ENCODE measurements at regions not wholly inside any gene's neighbourhood (a gene's known extent, or its start where the extent isn't known, plus 50 kb on each side); places are given as distances from the start of the nearest gene placed in this dataset.

DNA sequence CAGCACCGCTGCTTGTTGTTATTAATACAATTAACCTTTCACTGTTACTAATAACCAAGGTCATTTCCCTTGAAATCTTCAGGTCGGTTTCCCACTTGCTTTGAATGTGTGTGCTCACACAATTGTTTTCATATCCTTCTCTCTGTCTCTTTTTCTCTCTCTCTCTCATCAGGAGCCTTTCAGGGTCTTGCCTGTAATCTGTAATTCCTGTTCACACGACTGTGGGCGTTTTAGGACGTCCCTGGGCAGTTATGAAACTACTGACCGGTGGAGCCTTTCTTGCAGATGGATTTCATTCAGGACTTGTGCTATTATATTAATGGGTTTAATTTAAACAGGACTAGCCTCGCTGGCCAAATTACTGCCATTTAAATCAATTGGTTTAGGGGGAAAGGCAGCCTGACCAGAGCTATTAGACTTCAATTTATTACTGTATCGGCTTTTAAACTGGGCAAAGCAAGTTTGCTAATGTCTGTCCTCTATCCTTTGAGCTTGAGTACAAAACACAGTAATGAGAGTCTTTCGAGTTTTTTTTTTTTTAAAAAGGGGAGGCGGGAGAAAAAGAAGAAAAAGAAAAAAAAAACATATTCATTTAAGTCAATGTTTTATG lies 316.0 kb upstream of the TLE4 start:
- no peak for DNase-seq (ENCODE audit: low read depth in 2 of 2)

DNA sequence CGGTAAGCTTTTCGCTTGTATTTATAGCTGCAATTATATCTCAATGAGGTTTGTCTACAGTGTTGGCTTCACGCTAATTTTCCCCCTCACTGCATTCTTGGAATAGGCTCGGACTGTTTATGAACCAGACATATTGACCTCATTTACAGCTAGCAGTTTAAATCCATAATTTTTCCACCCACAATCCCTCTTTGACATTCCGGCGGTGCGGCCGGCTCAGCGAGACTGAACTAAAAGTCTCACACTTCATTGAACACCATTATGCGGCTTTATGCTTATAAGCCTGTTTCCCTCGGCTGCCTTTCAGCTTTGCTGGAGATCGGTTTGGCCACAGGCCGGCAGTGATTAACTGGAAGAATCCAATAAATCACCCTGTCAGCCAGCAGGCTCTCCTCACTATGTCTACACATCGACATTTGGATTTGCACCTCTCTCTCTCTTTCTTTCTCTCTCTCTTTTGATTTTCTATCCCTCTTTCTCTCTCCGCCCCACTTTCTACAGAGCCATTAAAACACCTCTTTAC lies 315.0 kb upstream of the TLE4 start:
- peak; percentile 98 for DNase-seq (ENCODE audit: low read depth in 2 of 2)

DNA sequence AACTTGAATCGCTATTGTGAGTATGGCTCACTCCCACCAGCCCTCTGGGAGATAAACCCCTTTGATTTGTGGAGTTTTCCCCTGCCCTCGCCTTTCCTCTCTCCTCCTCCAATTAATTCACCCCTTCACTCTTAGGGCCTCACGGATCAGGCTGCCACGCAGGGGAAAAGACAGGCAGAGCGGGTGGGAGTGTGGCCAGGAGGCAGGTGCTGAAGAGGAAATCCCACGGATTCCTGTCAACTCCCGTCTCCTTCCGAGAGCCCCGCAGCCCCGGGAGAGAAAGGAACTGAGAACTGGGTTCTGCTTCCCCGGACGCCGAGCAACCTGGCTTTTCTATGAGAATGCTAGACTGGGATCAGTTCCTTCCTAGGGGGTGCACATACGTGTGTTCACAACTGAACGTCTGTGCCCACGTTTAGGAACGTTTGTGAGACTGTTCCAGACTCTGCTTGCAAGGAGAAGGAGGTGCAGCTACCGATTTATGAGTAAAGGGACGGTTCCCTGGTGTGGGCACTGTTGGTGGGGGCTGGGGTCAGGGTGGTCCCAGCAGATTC lies 314.5 kb upstream of the TLE4 start:
- DNase-seq (ENCODE audit: low read depth in 2 of 2): peak in 1 of 2 experiments; percentile 14

GRCh38 chr9:79257790-79258351 lies 313.9 kb upstream of the TLE4 start:
- no peak for DNase-seq (ENCODE audit: low read depth in 2 of 2)

DNA sequence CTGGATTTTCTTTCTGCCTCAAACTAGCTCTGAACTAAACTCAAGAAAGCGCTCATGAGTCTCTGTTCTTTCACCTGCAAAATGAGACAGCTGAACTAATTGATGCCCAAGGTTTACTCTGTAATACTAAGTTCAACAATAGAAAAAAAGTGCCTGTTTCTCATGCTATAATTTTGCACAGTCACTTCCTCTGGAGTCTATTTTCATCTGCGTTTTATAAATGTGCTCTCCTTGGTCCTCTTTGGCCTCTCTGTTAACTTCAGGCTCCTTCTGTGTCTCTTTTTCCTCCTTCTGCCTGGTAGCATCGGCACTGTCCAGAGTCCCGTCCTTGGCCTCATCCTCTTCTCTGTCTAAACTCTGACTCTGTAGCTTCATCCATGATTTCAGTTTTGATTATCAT lies 311.9 kb upstream of the TLE4 start:
- DNase-seq (ENCODE audit: low read depth in 2 of 2): no peak

DNA sequence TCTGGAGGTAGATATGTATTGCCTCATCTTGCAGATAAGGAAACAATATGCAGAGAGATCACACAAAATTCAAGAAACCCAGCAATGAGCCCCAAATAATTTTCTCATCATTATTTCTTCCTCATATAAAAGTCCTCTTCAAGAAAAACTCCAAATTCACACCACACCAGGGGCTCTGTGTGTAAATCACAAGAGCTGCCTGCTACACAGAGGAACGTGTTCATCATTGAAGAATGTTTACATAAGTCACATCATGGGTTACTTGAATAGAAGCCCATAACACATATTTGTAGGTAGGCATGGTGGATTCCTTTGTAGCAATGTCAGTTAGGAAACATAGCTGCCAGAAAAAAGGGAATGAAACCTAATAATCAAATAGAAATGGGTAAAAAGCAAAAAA lies 308.1 kb upstream of the TLE4 start:
- DNase-seq (ENCODE audit: low read depth in 2 of 2): no peak

DNA sequence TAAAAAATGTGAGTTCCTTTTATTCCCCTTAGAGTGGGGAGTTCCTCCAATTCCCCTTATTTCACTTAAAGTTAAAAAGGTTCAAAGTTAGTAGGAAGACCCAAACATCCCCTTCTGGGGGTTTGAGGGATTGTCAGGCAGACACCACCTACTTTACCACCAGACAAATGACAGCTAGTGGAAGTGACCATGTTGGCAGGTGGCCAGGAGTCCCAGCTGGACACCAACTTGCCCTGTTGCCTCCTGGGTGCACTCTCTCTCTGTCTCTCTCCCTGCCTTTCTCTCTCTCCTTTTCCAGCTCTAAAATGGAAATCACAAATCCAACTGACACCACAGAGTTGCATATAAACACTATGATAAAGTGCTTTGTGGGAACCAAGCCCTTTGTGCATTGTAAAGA lies 307.7 kb upstream of the TLE4 start:
- DNase-seq (ENCODE audit: low read depth in 2 of 2): no peak

- peak; percentile 18 for DNase-seq (ENCODE audit: low read depth in 2 of 2)
Measured at GRCh38 chr9:79264511-79265355, 307.0 kb upstream of the TLE4 start.

DNA sequence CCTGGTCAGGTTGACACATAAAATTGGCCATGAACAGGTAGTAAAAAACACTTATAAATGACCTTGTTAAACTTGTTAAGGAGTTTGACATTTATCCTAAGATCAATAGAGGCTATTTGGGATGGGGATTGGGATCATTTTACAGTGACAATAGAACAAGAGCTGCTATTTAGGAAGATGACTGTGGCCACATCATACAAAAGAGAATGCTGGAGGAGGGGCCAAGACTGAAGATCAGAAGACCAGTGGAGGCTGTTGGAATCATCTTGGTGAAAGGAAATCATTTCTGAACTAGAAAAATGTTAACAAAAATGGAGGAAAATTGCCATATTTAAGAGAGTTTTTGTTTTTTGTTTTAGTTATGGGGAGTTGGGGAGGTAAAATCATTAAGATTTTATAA lies 304.8 kb upstream of the TLE4 start:
- no peak for DNase-seq (ENCODE audit: low read depth in 2 of 2)

GRCh38 chr9:79268806-79269205 lies 303.0 kb upstream of the TLE4 start:
- DNase-seq (ENCODE audit: low read depth in 2 of 2): no peak

DNA sequence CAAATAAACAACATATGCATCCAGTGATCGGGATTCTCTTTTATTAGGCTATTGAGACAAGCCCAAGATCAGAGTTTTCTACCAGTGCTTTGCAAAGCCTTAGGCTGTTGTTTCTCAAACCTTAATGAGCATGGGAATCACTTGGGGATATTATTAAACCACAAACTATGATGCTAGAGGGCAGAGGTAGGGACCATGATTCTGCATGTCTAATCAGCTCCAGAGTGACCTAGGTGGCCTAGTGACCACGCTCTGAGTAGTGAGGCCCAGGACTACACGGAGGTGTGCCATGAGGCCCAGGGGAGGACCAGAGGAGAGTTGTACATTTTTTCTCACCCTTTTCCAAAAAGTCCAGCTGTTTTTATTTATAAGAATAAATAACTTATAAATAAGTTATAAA lies 298.5 kb upstream of the TLE4 start:
- no peak for DNase-seq (ENCODE audit: low read depth in 2 of 2)

GRCh38 chr9:79279356-79279755 lies 292.4 kb upstream of the TLE4 start:
- DNase-seq (ENCODE audit: low read depth in 2 of 2): no peak

DNA sequence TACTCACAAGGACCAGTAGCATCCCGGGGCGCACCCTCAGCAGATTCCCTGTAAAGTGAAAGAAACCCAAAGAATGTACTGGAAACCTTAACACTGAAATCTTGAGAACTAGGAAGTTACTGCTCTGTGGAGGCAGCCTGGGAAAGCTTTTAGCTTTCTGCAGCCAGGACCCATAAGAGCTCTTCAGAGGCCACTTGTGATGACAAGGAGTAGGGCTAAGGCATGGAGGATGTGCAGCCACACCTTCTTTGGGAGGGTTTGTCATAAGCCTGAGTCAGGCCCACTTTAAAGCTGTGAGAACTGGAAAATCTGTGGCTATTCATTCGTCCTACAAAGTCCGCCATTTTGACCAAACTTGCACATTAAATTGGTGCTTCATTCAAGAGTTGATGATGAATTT lies 291.1 kb upstream of the TLE4 start:
- DNase-seq (ENCODE audit: low read depth in 2 of 2): no peak

DNA sequence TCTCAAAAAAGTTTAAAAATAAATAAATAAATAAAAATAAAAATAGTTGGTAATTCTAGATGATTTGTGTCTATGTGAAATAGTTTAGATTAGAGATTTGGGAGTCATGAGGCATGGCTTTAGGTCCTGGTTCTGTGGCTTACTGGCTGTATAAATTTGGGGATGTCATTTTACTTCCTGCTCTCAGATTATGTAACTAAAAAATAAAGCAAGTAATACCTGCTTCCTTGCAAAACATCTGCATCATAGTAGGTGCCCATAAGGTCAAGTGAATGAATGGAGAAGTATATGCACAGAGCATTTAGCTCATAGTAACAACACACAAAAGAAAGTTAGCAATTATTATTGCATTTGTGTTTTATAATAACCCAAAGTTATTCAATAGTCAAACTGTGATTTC lies 287.7 kb upstream of the TLE4 start:
- no peak for DNase-seq (ENCODE audit: low read depth in 2 of 2)

DNA sequence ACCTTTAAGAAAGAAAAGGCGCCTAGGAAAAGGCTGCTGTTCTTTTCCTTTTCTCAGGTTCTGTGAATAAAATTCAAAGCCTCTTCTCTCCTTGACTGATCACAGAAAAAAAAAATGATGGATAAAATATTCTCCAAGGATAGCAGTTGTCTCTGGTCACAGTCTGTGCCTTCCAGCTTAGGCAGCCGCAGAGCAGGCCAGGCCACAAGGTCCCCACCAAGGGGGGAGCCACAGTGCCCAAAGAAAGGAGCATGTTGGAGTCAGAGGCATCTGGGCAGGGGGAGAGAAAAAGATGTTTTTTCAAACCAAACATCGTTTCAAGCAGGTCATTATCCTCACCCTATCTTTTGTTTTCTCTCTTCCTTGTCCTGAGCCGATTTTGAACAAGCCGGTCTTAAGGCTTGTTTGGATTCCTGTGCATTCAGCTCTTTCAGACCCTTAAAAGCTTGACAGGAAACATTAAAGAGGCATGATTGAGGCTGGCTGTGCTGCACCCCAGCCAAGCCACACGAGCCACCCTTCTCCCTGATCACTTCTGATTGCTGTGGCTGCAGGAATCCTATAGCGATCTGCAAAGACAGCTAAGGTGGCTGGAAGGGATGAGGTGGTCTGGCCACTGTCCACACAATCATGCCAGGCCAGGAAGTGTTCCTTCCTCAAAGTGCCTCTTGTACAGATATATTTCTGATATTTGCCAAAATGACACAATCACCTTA lies 284.6 kb upstream of the TLE4 start:
- DNase-seq (ENCODE audit: low read depth in 2 of 2): no peak

- no peak for DNase-seq (ENCODE audit: low read depth in 2 of 2)
Measured at GRCh38 chr9:79287708-79288290, 284.0 kb upstream of the TLE4 start.

DNA sequence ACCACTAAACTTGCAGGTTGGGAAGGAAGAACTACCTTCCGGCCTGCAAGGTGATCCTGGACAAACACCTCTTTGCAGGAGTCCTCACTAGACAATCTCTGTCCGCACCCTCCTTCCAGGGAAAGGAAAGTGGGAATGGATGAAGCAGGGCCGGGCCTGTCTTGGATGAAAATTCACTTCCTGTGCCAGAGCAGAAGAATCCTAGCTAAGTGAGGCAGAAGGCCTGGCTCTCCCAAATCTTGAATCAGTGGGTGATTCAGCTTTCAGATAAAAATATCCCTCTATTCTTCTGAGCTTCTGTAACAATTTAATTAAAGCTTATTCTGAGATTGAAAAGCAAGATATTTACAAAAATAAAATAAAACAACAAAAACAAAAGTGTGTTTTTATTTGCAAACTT lies 281.9 kb upstream of the TLE4 start:
- DNase-seq (ENCODE audit: low read depth in 2 of 2): no peak

DNA sequence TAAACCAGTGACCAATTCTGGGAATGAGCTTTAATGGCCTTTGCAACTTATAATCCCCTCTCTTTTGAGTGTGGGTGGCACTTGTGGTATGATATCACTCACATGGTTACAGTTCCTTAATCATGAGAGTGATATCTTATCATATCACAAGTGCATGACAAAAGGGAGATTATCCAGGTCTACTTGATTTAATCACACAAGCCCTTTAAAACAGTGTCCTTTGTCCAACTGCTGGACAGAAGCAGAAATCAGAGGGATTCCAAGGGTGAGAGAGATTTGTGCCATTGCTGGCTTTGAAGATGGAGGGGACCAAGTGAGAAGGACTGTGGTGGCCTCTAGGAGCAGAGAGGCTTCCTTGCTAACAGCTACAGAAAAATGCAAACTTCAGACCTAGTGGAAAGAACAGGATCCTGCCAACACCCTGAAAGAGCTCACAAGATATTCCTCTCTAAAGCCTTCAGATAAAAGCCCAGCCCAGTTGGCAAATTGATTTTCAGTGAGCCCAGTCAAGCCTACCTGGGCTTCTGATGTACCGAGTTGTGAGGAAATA lies 279.0 kb upstream of the TLE4 start:
- DNase-seq (ENCODE audit: low read depth in 2 of 2): no peak

- DNase-seq (ENCODE audit: low read depth in 2 of 2): no peak
Measured at GRCh38 chr9:79300068-79300467, 271.7 kb upstream of the TLE4 start.

- DNase-seq (ENCODE audit: low read depth in 2 of 2): no peak
Measured at GRCh38 chr9:79301085-79301484, 270.7 kb upstream of the TLE4 start.

All from fibroblast of skin of left quadriceps (primary cell).